ENCODE measurements at regions not wholly inside any gene's neighbourhood (a gene's known extent, or its start where the extent isn't known, plus 50 kb on each side); places are given as distances from the start of the nearest gene placed in this dataset.

- FAIRE-seq = no peak
These were observed 464.0 kb upstream of the FAM241A start for GRCh38 chr4:111681270-111681669.

- FAIRE-seq = no peak
These were observed 463.5 kb upstream of the FAM241A start for GRCh38 chr4:111681751-111682150.

DNA sequence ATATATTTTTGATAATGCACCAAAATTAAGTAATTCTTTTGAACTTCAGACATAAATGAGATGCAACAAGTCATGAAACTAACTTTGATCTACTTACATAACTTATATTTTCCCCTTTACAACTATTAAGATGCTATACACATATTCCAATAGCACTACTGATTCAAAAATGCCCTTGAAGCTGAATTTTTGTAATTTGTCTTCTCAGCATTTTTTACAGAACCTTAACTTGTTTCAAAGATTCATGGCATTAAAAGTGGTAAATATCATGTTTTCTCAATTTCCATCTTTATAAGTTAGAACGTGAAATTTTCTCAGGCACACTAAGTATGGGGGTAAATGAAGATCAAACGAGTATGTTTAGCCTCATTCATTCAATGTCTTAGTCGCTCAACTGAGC lies 460.0 kb upstream of the FAM241A start:
- no peak for FAIRE-seq

GRCh38 chr4:111689214-111689613 lies 456.0 kb upstream of the FAM241A start:
- FAIRE-seq = no peak

GRCh38 chr4:111689731-111690130 lies 455.5 kb upstream of the FAM241A start:
- FAIRE-seq = no peak

DNA sequence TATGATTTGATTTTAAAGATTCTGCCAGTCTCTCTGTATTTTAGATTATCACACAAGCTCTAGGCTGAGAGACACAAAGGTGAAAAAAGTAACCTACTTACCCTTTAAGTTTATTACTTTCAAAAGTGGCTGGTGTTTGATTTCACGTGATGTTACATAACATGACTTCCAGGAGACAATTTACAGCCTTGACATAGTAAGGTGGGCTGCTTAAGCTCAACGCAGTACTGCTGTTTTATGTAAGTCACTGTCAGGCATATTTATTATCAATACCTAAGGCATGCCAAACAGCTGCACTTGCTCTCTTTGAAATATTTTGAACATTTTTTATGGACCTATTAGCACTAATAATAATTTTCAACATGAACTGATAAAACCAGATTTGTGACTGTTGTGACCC lies 451.5 kb upstream of the FAM241A start:
- no peak for FAIRE-seq

- FAIRE-seq = no peak
These were observed 449.6 kb upstream of the FAM241A start for GRCh38 chr4:111695677-111696076.

GRCh38 chr4:111696505-111696904 lies 448.7 kb upstream of the FAM241A start:
- no peak for FAIRE-seq

DNA sequence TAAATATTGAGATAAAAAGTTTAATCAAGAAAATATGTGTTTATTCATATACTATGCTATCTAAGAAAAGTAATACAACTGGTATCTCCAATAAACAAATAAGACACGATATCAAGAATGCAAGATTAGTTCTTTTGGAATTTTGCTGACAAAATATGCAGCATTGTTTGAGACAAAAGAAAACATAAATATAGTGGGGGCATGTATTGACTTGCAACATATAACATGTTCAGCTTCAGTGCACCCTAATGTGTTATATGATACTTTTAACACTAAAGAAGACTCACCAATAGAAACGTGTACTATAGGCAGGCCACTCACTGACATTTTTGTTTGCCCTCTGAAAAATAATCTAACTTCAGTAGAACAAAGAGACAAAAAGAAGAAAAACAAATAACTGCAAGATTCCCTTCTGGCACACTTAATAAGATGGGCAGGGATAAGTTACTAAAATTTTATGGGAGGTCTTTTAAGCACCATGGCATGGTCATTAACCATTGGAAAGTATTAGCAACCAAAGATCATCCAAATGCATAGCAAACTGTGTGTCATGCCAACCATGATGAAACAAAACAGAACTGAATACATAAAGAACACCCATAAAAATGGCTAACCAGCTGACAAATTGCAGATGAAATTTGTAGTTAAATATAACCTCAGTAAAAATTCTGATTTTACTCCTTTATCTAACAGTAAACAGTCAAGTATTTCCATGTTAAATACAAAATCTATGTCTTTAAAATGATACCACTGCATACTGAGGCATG lies 447.9 kb upstream of the FAM241A start:
- FAIRE-seq = no peak

DNA sequence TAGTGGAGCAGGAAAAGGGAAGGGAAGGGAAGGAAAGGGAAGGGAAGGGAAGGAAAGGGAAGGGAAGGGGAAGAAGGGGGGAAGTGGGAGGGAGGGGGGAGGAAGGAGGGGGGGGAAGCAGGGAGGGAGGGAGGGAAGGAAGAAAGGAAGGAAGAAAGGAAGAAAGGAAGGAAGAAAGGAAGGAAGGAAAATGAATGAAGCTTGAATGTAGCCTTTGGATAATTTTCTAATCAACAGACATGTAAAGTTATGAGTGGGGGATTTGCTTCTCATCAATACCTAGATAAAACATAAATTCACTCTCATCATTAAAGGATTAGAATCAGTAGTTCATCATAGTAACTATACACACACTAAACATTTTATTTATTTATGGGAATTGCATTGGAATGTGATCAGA lies 446.9 kb upstream of the FAM241A start:
- FAIRE-seq = no peak

DNA sequence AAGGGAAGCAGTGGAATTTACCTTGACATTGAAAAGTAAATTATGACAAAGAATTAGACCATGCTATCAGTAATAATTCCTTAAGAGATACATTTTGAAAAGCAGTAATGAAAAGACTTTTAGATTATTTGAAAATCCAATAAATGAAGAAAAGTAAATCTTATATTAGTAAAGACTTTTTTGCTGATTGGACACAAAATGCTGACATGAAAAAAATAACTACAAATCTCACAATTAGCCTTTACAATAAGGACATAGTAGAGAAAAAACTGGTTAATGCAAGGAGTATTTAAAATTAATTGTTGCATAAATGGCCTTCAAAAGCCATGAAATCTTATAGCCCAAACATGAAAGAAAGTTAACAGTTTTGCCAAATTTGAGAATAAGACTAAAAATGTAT lies 446.1 kb upstream of the FAM241A start:
- FAIRE-seq = no peak

GRCh38 chr4:111701102-111701501 lies 444.2 kb upstream of the FAM241A start:
- FAIRE-seq = no peak

GRCh38 chr4:111707491-111707890 lies 437.8 kb upstream of the FAM241A start:
- FAIRE-seq = no peak

GRCh38 chr4:111712093-111712677 lies 433.1 kb upstream of the FAM241A start:
- FAIRE-seq = no peak

- FAIRE-seq = no peak
These were observed 432.0 kb upstream of the FAM241A start for GRCh38 chr4:111713276-111713675.

DNA sequence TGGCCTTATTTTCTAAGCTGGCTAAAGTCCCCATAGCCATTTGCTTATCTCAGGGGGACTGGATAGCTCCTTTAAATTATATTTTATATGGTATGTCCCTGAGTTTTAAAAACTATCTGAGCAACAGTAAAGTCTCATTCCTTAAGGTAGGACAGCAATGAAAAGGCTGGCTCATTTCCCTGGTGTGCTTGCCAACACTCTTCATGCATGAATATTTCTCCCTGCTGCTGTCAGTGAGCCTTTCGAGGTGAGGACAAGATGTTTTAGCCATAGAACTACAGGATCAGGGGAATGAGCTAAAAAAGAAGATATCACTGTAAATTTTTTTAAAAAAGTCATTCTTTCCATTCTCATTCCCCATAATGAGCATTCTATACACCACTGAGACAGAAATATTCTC lies 427.3 kb upstream of the FAM241A start:
- FAIRE-seq = no peak

- FAIRE-seq = no peak
These were observed 426.3 kb upstream of the FAM241A start for GRCh38 chr4:111718763-111719559.

DNA sequence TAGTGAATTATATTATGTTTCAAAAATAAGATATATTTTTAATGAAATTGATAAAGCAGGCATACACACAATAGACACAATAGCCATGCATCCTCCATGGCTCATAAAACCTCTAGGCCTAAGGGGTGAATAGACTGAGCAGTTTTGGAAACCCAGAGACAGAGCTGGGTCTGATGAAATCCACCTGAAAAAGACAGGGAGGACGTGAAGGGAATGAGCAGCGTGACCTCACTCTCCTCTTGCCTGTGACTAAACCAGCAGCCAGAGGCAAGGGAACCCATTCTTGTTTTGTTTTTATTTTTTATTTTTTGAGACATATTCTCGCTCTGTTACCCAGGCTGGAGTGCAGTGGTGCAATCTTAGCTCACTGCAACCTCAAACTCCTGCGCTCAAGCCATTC lies 424.4 kb upstream of the FAM241A start:
- FAIRE-seq = no peak

DNA sequence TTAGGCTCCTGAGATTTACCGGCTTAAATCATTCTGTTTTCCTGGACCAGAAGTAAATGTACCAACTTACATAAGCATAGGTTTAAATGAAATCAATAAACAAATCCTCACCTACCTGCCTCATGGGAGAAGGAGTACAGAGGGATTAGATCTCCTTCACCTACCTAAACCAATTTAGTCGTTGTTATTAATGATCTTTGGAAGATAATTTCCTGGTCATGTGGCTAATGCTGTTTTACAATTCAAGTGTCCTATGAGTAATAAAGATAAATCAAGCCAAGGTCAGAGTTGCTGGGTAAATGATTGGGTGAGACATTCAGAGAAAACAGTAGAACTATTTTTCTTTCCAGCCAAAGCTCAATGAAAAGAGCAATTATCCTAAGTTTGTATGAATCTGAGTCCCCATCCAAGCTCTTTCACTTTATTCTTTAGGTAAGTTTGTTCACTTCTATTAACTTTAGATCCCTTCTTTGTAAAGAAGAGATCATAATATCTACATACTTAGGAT lies 423.0 kb upstream of the FAM241A start:
- no peak for FAIRE-seq

DNA sequence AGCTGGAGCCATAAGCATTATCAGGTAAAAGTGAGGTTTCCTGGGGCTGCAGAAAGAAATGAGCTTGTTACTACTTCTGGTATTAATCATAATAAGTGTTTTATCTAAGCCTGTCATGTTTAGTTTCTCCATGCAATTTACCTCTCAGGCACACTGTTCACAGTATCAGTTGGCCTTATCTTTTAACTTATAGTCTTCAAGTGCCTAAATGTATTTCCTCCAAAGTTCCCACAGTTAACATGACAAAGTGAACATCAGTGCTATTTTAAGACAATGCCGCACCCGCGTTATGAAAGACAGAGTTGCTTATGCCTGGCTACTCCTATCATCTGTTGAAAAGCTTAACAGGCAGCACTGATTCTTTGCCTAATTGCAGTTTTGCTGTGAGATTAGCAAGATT lies 408.7 kb upstream of the FAM241A start:
- no peak for FAIRE-seq

DNA sequence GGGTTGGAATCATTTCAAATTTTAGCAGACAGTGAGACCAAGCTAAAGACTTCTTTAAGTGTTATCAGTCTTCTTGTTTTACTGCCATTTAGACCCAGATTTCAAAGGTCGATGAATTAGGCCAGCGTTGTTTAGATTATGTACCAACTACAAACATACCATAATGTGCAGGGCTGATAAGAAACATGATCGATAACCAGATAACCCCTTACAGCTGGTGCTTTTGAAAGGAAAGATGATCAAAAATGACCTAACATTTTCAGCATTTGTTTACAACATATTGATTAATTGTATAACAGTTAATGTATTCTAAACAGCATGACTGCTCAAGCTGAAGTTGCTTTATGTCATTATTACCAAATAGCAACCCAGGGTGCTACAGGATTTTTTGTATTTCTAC lies 400.4 kb upstream of the FAM241A start:
- FAIRE-seq = no peak

GRCh38 chr4:111748157-111748556 lies 397.1 kb upstream of the FAM241A start:
- FAIRE-seq = no peak

DNA sequence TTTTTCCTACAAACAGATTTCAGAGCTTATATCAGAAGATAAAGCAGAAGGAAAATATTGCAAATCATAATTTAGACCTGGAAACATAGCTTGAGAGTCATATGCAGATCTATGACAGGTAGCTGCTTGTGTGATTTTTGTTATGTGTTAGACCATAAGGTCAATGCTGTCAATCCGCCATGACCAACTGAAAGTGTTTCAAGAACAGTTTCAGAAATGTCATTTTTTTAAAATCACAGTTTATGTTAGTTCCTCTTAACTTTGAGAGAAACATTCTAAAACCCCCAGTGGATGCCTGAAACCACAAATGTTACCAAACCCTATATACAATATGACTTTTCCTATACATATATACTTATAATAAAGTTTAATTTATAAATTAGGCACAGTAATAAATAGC lies 391.3 kb upstream of the FAM241A start:
- FAIRE-seq = no peak

DNA sequence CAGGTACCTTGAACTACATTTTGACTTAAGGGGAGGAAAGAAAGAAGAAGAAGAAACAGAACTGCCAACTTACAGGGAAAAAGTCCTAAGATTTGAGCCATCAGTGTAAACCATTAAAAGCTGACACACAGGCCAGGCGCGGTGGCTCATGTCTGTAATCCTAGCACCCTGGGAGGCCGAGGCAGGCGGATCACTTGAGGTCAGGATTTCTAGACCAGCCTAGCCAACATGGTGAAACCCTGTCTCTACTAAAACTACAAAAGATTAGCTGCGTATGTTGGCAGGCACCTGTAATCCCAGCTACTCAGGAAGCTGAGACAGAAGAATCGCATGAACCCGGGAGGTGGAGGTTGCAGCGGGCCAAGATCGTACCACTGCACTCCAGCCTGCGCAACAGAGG lies 389.7 kb upstream of the FAM241A start:
- no peak for FAIRE-seq

All from G401.6 (cell line).